GM23248 (cell line): ENCODE measurements at regions not wholly inside any gene's neighbourhood (a gene's known extent, or its start where the extent isn't known, plus 50 kb on each side); places are given as distances from the start of the nearest gene placed in this dataset.

ENCODE experiments used
- DNase-seq: peaks from one replicate; pipeline ENCODE4 v3.0.0-alpha.2; 2015
- H2AFZ ChIP-seq: fragments of 200-600 bp; sonication (generic); 2 replicates; pipeline ENCODE4 v1.6.1; 2016; ENCODE audit warnings: antibody characterized with exemption
- H3F3A ChIP-seq: fragments of 200-600 bp; sonication (generic); 2 replicates; pipeline ENCODE4 v1.6.1; 2016; ENCODE audit warnings: mild to moderate bottlenecking, antibody characterized with exemption, mixed run types; ENCODE audit not compliant: insufficient read depth
- H3K27ac ChIP-seq: fragments of 200-600 bp; sonication (generic); 2 replicates; pipeline ENCODE4 v1.5.1; 2016; ENCODE audit warnings: mild to moderate bottlenecking
- H3K27me3 ChIP-seq: fragments of 200-600 bp; sonication (generic); replicated peaks from 2 replicates; pipeline ENCODE4 v1.6.1; 2016; ENCODE audit warnings: mild to moderate bottlenecking; ENCODE audit not compliant: insufficient read depth
- H3K36me3 ChIP-seq: fragments of 200-600 bp; sonication (generic); 2 replicates; pipeline ENCODE4 v1.6.1; 2016; ENCODE audit warnings: low read depth, mild to moderate bottlenecking
- H3K4me1 ChIP-seq: fragments of 200-600 bp; sonication (generic); 2 replicates; pipeline ENCODE4 v1.6.1; 2016; ENCODE audit warnings: mild to moderate bottlenecking; ENCODE audit not compliant: insufficient read depth
- H3K4me2 ChIP-seq: fragments of 200-600 bp; sonication (generic); one replicate; pipeline ENCODE4 v1.6.1; 2016; ENCODE audit warnings: mild to moderate bottlenecking; ENCODE audit not compliant: unreplicated experiment
- H3K4me3 ChIP-seq: fragments of 200-600 bp; sonication (generic); 2 replicates; pipeline ENCODE4 v1.5.1; 2016; ENCODE audit warnings: mild to moderate bottlenecking
- H3K79me2 ChIP-seq: fragments of 200-600 bp; sonication (generic); 2 replicates; pipeline ENCODE4 v1.6.1; 2016; ENCODE audit warnings: mild to moderate bottlenecking; ENCODE audit not compliant: insufficient read depth
- H3K9ac ChIP-seq: fragments of 200-600 bp; sonication (generic); 2 replicates; pipeline ENCODE4 v1.6.1; 2016; ENCODE audit warnings: mild to moderate bottlenecking
- H3K9me2 ChIP-seq: fragments of 200-600 bp; sonication (generic); 2 replicates; pipeline ENCODE4 v1.6.1; 2016; ENCODE audit warnings: mixed run types, mild to moderate bottlenecking, moderate library complexity; ENCODE audit not compliant: insufficient read depth
- H3K9me3 ChIP-seq: fragments of 200-600 bp; sonication (generic); one replicate; pipeline ENCODE4 v1.6.1; 2017; ENCODE audit warnings: low read depth
- H4K20me1 ChIP-seq: fragments of 200-600 bp; sonication (generic); 2 replicates; pipeline ENCODE4 v1.6.0; 2016; ENCODE audit not compliant: insufficient read depth
- EZH2 ChIP-seq: fragments of 200-600 bp; sonication (generic); IDR thresholded peaks from 2 replicates; pipeline ENCODE4 v1.6.1; 2018; ENCODE audit warnings: antibody characterized with exemption, mild to moderate bottlenecking; ENCODE audit not compliant: insufficient read depth, poor library complexity, severe bottlenecking
- EZH2phosphoT487 ChIP-seq: fragments of 200-600 bp; sonication (generic); IDR thresholded peaks from 2 replicates; pipeline ENCODE4 v1.6.1; 2018; ENCODE audit warnings: antibody characterized with exemption, moderate library complexity, mild to moderate bottlenecking, low read depth; ENCODE audit not compliant: insufficient read depth
- WGBS, 2 experiments: methylation state at CpG; one replicate each; pipeline ENCODE4 v1.1.6; 2015 to 2017; ENCODE audit warnings: low lambda C conversion rate in 2 of 2, low coverage in 1 of 2; ENCODE audit errors: missing lambda C conversion rate in 2 of 2; 5-methylcytosine and 5-hydroxymethylcytosine counted together
- in situ Hi-C: fragments of 300-500 bp; cut with MboI; formaldehyde crosslinking; loops from 2 replicates; pipeline ENCODE4 v1.15.0; 2020

- WGBS, 2 experiments = 15 to 18% methylated on average over 4 of the region's 4 CpGs
- no peaks in the 10 kb centered on the region for H3K27me3 ChIP-seq
- H4K20me1 ChIP-seq = no peaks in the 10 kb centered on the region
- H3K9ac ChIP-seq = no peak overlapping the region
- no peak overlapping the region for H3K4me2 ChIP-seq
- H3K79me2 ChIP-seq = no peaks in the 10 kb centered on the region
- H3K9me3 ChIP-seq = no peaks in the 10 kb centered on the region
- in situ Hi-C loops = no loop called here
- H3K4me3 ChIP-seq = no peak overlapping the region
- peak; percentile 0 for DNase-seq
- no peaks in the 10 kb centered on the region for H3K4me1 ChIP-seq
- no peaks in the 10 kb centered on the region for H3K9me2 ChIP-seq
- no peaks in the 10 kb centered on the region for H3K36me3 ChIP-seq
- H2AFZ ChIP-seq = no peak overlapping the region
- no peak overlapping the region for H3K27ac ChIP-seq
- no peak for TF ChIP-seq EZH2phosphoT487
- TF ChIP-seq EZH2 = no peak
- H3F3A ChIP-seq = no peaks in the 10 kb centered on the region
Measured at GRCh38 chr12:34526946-34527345, 504.6 kb downstream of the ALG10 start.

- Histone ChIP-seq H3K36me3 (no peaks in the 10 kb centered on the region), H3K9me2 (no peaks in the 10 kb centered on the region), H3K4me3 (no peak overlapping the region), H3F3A (no peaks in the 10 kb centered on the region), H4K20me1 (no peaks in the 10 kb centered on the region), H3K9ac (no peak overlapping the region), H2AFZ (no peak overlapping the region), H3K27ac (no peak overlapping the region), H3K4me1 (no peaks in the 10 kb centered on the region), H3K9me3 (peaks cover 3% of the 10 kb centered on the region), H3K4me2 (no peak overlapping the region), H3K79me2 (no peaks in the 10 kb centered on the region), H3K27me3 (no peaks in the 10 kb centered on the region)
- DNase-seq = no peak
- WGBS, 2 experiments = 42 to 44% methylated on average over 4 of the region's 4 CpGs
- TF ChIP-seq EZH2phosphoT487 = no peak
- TF ChIP-seq EZH2 = no peak
- in situ Hi-C loops = no loop called here
Measured at GRCh38 chr12:34547276-34547675, 525.0 kb downstream of the ALG10 start.

- in situ Hi-C loops = no loop called here
- Histone ChIP-seq H3K4me1 (no peaks in the 10 kb centered on the region), H3K4me2 (no peak overlapping the region), H3K4me3 (no peak overlapping the region), H3F3A (no peaks in the 10 kb centered on the region), H3K27ac (no peak overlapping the region), H3K9me3 (peaks cover 8% of the 10 kb centered on the region), H2AFZ (no peak overlapping the region), H4K20me1 (no peaks in the 10 kb centered on the region), H3K36me3 (no peaks in the 10 kb centered on the region), H3K27me3 (no peaks in the 10 kb centered on the region), H3K9ac (no peak overlapping the region), H3K9me2 (no peaks in the 10 kb centered on the region), H3K79me2 (no peaks in the 10 kb centered on the region)
- TF ChIP-seq EZH2 = no peak
- TF ChIP-seq EZH2phosphoT487 = no peak
- no peak for DNase-seq
- 31 to 33% methylated on average over 4 of the region's 4 CpGs for WGBS, 2 experiments
Measured at GRCh38 chr12:34591966-34592365, 569.7 kb downstream of the ALG10 start.

- no peak overlapping the region for H3K4me2 ChIP-seq
- DNase-seq = no peak
- 36 to 38% methylated on average over 19 of the region's 19 CpGs for WGBS, 2 experiments
- no peaks in the 10 kb centered on the region for H3K79me2 ChIP-seq
- TF ChIP-seq EZH2phosphoT487 (no peak), EZH2 (no peak)
- no peaks in the 10 kb centered on the region for H3K27me3 ChIP-seq
- H3K4me1 ChIP-seq = no peaks in the 10 kb centered on the region
- H3K4me3 ChIP-seq = no peak overlapping the region
- in situ Hi-C loops = no loop called here
- H3F3A ChIP-seq = no peaks in the 10 kb centered on the region
- no peaks in the 10 kb centered on the region for H3K9me3 ChIP-seq
- H3K9me2 ChIP-seq = no peaks in the 10 kb centered on the region
- no peak overlapping the region for H2AFZ ChIP-seq
- no peak overlapping the region for H3K9ac ChIP-seq
- H3K27ac ChIP-seq = no peak overlapping the region
- no peaks in the 10 kb centered on the region for H3K36me3 ChIP-seq
- H4K20me1 ChIP-seq = no peaks in the 10 kb centered on the region
Measured at GRCh38 chr12:34595749-34596733, 573.7 kb downstream of the ALG10 start.
